Chondrocyte (in vitro differentiated cells): ENCODE measurements at regions not wholly inside any gene's neighbourhood (a gene's known extent, or its start where the extent isn't known, plus 50 kb on each side); places are given as distances from the start of the nearest gene placed in this dataset.

Experiments used
- DNase-seq: peaks from one replicate; pipeline ENCODE4 v3.0.0; 2021; ENCODE audit warnings: mixed read lengths, low spot score
- H3K27ac Mint-ChIP-seq: one replicate; pipeline ENCODE4 v1.8.0; 2021; ENCODE audit warnings: mild to moderate bottlenecking, moderate library complexity, mixed read lengths; ENCODE audit not compliant: unreplicated experiment
- H3K27me3 Mint-ChIP-seq: 2 replicates; pipeline ENCODE4 v1.8.0; 2021; ENCODE audit warnings: low read depth, mixed read lengths
- H3K36me3 Mint-ChIP-seq: 2 replicates; pipeline ENCODE4 v1.8.0; 2021; ENCODE audit warnings: low read depth, mixed read lengths
- H3K4me1 Mint-ChIP-seq: 2 replicates; pipeline ENCODE4 v1.8.0; 2021; ENCODE audit warnings: low read depth, mild to moderate bottlenecking, mixed read lengths
- H3K4me3 Mint-ChIP-seq: one replicate; pipeline ENCODE4 v1.8.0; 2021; ENCODE audit warnings: mild to moderate bottlenecking, moderate library complexity, mixed read lengths; ENCODE audit not compliant: unreplicated experiment
- H3K9me3 Mint-ChIP-seq: 2 replicates; pipeline ENCODE4 v1.8.0; 2021; ENCODE audit warnings: low read depth, mixed read lengths
- CTCF ChIP-seq: fragments of 200-600 bp; sonication (generic); IDR thresholded peaks from 2 replicates; pipeline ENCODE4 v1.5.0; 2021; ENCODE audit warnings: antibody characterized with exemption, mild to moderate bottlenecking, moderate library complexity

GRCh38 chr17:13977837-13978236 lies 91.5 kb upstream of the COX10 start:
- H3K9me3 Mint-ChIP-seq = peaks cover 3% of the 10 kb centered on the region
- H3K4me3 Mint-ChIP-seq = no peak overlapping the region
- no peak overlapping the region for H3K27ac Mint-ChIP-seq
- H3K4me1 Mint-ChIP-seq = peaks cover 6% of the 10 kb centered on the region
- peaks cover 2% of the 10 kb centered on the region for H3K36me3 Mint-ChIP-seq
- DNase-seq = no peak
- no peaks in the 10 kb centered on the region for H3K27me3 Mint-ChIP-seq
- TF ChIP-seq CTCF = no peak

- peaks cover 3% of the 10 kb centered on the region for H3K9me3 Mint-ChIP-seq
- H3K27ac Mint-ChIP-seq = no peak overlapping the region
- H3K27me3 Mint-ChIP-seq = no peaks in the 10 kb centered on the region
- peaks cover 6% of the 10 kb centered on the region for H3K4me1 Mint-ChIP-seq
- DNase-seq = no peak
- peaks cover 2% of the 10 kb centered on the region for H3K36me3 Mint-ChIP-seq
- no peak for TF ChIP-seq CTCF
- H3K4me3 Mint-ChIP-seq = no peak overlapping the region
These were observed 90.8 kb upstream of the COX10 start for GRCh38 chr17:13978478-13978877.

GRCh38 chr17:13981881-13982280 lies 87.4 kb upstream of the COX10 start:
- TF ChIP-seq CTCF = no peak
- no peak for DNase-seq
- Mint-ChIP-seq H3K27ac (no peak overlapping the region), H3K27me3 (no peaks in the 10 kb centered on the region), H3K4me1 (peaks cover 6% of the 10 kb centered on the region), H3K9me3 (peaks cover under 1% of the 10 kb centered on the region), H3K36me3 (no peaks in the 10 kb centered on the region), H3K4me3 (no peak overlapping the region)

- Mint-ChIP-seq H3K27ac (no peak overlapping the region), H3K4me3 (no peak overlapping the region), H3K9me3 (no peaks in the 10 kb centered on the region), H3K4me1 (peaks cover 6% of the 10 kb centered on the region), H3K27me3 (no peaks in the 10 kb centered on the region), H3K36me3 (no peaks in the 10 kb centered on the region)
- no peak for TF ChIP-seq CTCF
- no peak for DNase-seq
These were observed 84.3 kb upstream of the COX10 start for GRCh38 chr17:13984956-13985355.

GRCh38 chr17:13986855-13987254 lies 82.4 kb upstream of the COX10 start:
- no peaks in the 10 kb centered on the region for H3K9me3 Mint-ChIP-seq
- H3K27ac Mint-ChIP-seq = no peak overlapping the region
- TF ChIP-seq CTCF = no peak
- no peak for DNase-seq
- H3K4me1 Mint-ChIP-seq = peaks cover 5% of the 10 kb centered on the region
- no peaks in the 10 kb centered on the region for H3K27me3 Mint-ChIP-seq
- no peak overlapping the region for H3K4me3 Mint-ChIP-seq
- no peaks in the 10 kb centered on the region for H3K36me3 Mint-ChIP-seq
